Motor neuron (in vitro differentiated cells): ENCODE measurements at regions not wholly inside any gene's neighbourhood (a gene's known extent, or its start where the extent isn't known, plus 50 kb on each side); places are given as distances from the start of the nearest gene placed in this dataset.

ENCODE experiments used
- ATAC-seq, 8 experiments: fragments of 200-7000 bp; cut with Tn5 transposase; replicated peaks in 6 of 8; 2 replicates each; pipeline ENCODE4 v1.8.0; 2021; ENCODE audit warnings: mild to moderate bottlenecking in 8 of 8, moderate library complexity in 8 of 8
- H3K27ac ChIP-seq, 2 donors: fragments of 250-450 bp; sonication (Bioruptor Pico); 2 replicates each; pipeline ENCODE4 v1.9.0; 2021; ENCODE audit warnings: antibody characterized with exemption in 2 of 2, mild to moderate bottlenecking in 2 of 2, moderate library complexity in 1 of 2
- H3K4me1 ChIP-seq, 2 donors: fragments of 250-450 bp; sonication (Bioruptor Pico); replicated peaks in 1 of 2; 2 replicates each; pipeline ENCODE4 v1.6.1; 2021; ENCODE audit warnings: antibody characterized with exemption in 2 of 2, mild to moderate bottlenecking in 2 of 2, moderate library complexity in 1 of 2
- H3K4me3 ChIP-seq, 5 donors: fragments of 250-450 bp; sonication (Bioruptor Pico); 2 replicates each; pipeline ENCODE4 v1.9.0; 2021; ENCODE audit warnings: antibody characterized with exemption in 5 of 5, mild to moderate bottlenecking in 5 of 5, moderate library complexity in 4 of 5
- WGBS, 10 experiments: fragments of 450-650 bp; shearing (Covaris generic); methylation state at CpG; one replicate each; pipeline ENCODE4 v1.0.0; 2022; 5-methylcytosine and 5-hydroxymethylcytosine counted together
- in situ Hi-C, 9 experiments: fragments of 400-800 bp; cut with MboI; loops; one replicate each; pipeline ENCODE4 v1.15.0; 2021; ENCODE audit warnings: low sequenced_read_pairs in 9 of 9, low pct_unique_long_range_greater_than_20kb in 2 of 9; ENCODE audit not compliant: unreplicated experiment in 9 of 9

GRCh38 chr20:51221791-51222408 is 199.0 kb upstream of the KCNG1 start:
- in situ Hi-C loops: no loop called here

GRCh38 chr20:51221103-51221502 is 198.2 kb upstream of the KCNG1 start:
- H3K27ac ChIP-seq: no peak overlapping the region
- ATAC-seq: no peak
- 65 to 100% (median 100%) methylated on average over 1 to 4 of the region's 4 CpGs; no CpG with 5 or more reads in 2 of the 10 experiments for WGBS, 10 experiments
- H3K4me1 ChIP-seq: peaks cover 18 to 21% of the 10 kb centered on the region in 2 donors
- in situ Hi-C loops: no loop called here
- H3K4me3 ChIP-seq: no peak overlapping the region

More at GRCh38 chr20:51221791-51222408, 199.0 kb upstream of the KCNG1 start:
- Histone ChIP-seq H3K4me3 (no peak overlapping the region), H3K4me1 (peaks cover 18 to 21% of the 10 kb centered on the region in 2 donors), H3K27ac (peak overlapping the region; percentile 31 to 65)
- peak; percentile 63 to 98 (median 93) for ATAC-seq
- WGBS, 10 experiments: 0 to 71% (median 20%) methylated on average over 1 to 7 of the region's 15 CpGs; no CpG with 5 or more reads in 3 of the 10 experiments

- no peak overlapping the region for H3K4me3 ChIP-seq
- ATAC-seq: peak in 3 of 8 experiments; percentile 31 to 69 (median 47)
These were observed 197.4 kb upstream of the KCNG1 start for GRCh38 chr20:51220293-51220706.

GRCh38 chr20:51219544-51219943 is 196.6 kb upstream of the KCNG1 start:
- WGBS, 10 experiments: 40 to 100% (median 100%) methylated on average over 1 of the region's 1 CpG; no CpG with 5 or more reads in 3 of the 10 experiments
- no peak for ATAC-seq

More at GRCh38 chr20:51220293-51220706, 197.4 kb upstream of the KCNG1 start:
- Histone ChIP-seq H3K4me1 (peaks cover 18 to 21% of the 10 kb centered on the region in 2 donors), H3K27ac (no peak overlapping the region)
- in situ Hi-C loops: no loop called here
- 25 to 100% (median 51%) methylated on average over 1 to 14 of the region's 15 CpGs for WGBS, 10 experiments

GRCh38 chr20:51218603-51219002 is 195.7 kb upstream of the KCNG1 start:
- Histone ChIP-seq H3K4me3 (no peak overlapping the region), H3K27ac (no peak overlapping the region), H3K4me1 (peaks cover 12 to 15% of the 10 kb centered on the region in 2 donors)
- in situ Hi-C loops: no loop called here
- 0 to 100% (median 65%) methylated on average over 1 of the region's 1 CpG; no CpG with 5 or more reads in 2 of the 10 experiments for WGBS, 10 experiments
- ATAC-seq: no peak

More at GRCh38 chr20:51219544-51219943, 196.6 kb upstream of the KCNG1 start:
- no peak overlapping the region for H3K4me3 ChIP-seq
- peaks cover 18 to 21% of the 10 kb centered on the region in 2 donors for H3K4me1 ChIP-seq
- no peak overlapping the region for H3K27ac ChIP-seq
- in situ Hi-C loops: no loop called here

- in situ Hi-C loops: no loop called here
- Histone ChIP-seq H3K27ac (no peak overlapping the region), H3K4me1 (peaks cover 8 to 15% of the 10 kb centered on the region in 2 donors), H3K4me3 (no peak overlapping the region)
- no peak for ATAC-seq
- 75 to 100% (median 92%) methylated on average over 2 to 3 of the region's 3 CpGs; no CpG with 5 or more reads in 6 of the 10 experiments for WGBS, 10 experiments
These were observed 194.6 kb upstream of the KCNG1 start for GRCh38 chr20:51217347-51218045.

- Histone ChIP-seq H3K4me3 (no peak overlapping the region), H3K4me1 (peaks cover 3 to 12% of the 10 kb centered on the region in 2 donors), H3K27ac (no peak overlapping the region)
- 0 to 90% (median 7%) methylated on average over 1 to 2 of the region's 3 CpGs; no CpG with 5 or more reads in 4 of the 10 experiments for WGBS, 10 experiments
- in situ Hi-C loops: no loop called here
- no peak for ATAC-seq
These were observed 193.9 kb upstream of the KCNG1 start for GRCh38 chr20:51216850-51217249.

GRCh38 chr20:51212816-51213215 is 189.9 kb upstream of the KCNG1 start:
- peak in 2 of 8 experiments; percentile 50 to 79 for ATAC-seq
- in situ Hi-C loops: no loop called here
- 0 to 100% (median 69%) methylated on average over 1 to 3 of the region's 3 CpGs; no CpG with 5 or more reads in 2 of the 10 experiments for WGBS, 10 experiments
- no peak overlapping the region for H3K4me3 ChIP-seq
- no peak overlapping the region for H3K27ac ChIP-seq
- peaks cover 0 to 10% of the 10 kb centered on the region in 2 donors for H3K4me1 ChIP-seq

GRCh38 chr20:51211191-51211590 is 188.3 kb upstream of the KCNG1 start:
- WGBS, 10 experiments: 0 to 90% methylated on average over 1 to 2 of the region's 2 CpGs; no CpG with 5 or more reads in 8 of the 10 experiments
- Histone ChIP-seq H3K27ac (no peak overlapping the region), H3K4me1 (peaks cover 0 to 10% of the 10 kb centered on the region in 2 donors), H3K4me3 (no peak overlapping the region)
- in situ Hi-C loops: no loop called here
- no peak for ATAC-seq

GRCh38 chr20:51210084-51210483 is 187.2 kb upstream of the KCNG1 start:
- WGBS, 10 experiments: 0 to 63% (median 38%) methylated on average over 1 of the region's 1 CpG; no CpG with 5 or more reads in 1 of the 10 experiments

GRCh38 chr20:51208162-51208561 is 185.3 kb upstream of the KCNG1 start:
- H3K4me1 ChIP-seq: peaks cover under 1 to 6% of the 10 kb centered on the region in 2 donors
- in situ Hi-C loops: no loop called here
- 50 to 100% (median 67%) methylated on average over 1 to 3 of the region's 3 CpGs; no CpG with 5 or more reads in 4 of the 10 experiments for WGBS, 10 experiments
- H3K4me3 ChIP-seq: no peak overlapping the region
- H3K27ac ChIP-seq: no peak overlapping the region
- no peak for ATAC-seq

More at GRCh38 chr20:51210084-51210483, 187.2 kb upstream of the KCNG1 start:
- in situ Hi-C loops: no loop called here
- peak in 3 of 8 experiments; percentile 23 to 59 (median 46) for ATAC-seq
- H3K4me1 ChIP-seq: peaks cover 0 to 10% of the 10 kb centered on the region in 2 donors
- H3K27ac ChIP-seq: no peak overlapping the region
- H3K4me3 ChIP-seq: no peak overlapping the region

- H3K27ac ChIP-seq: no peak overlapping the region
- in situ Hi-C loops: no loop called here
- no peak for ATAC-seq
- 20 to 100% (median 88%) methylated on average over 1 to 5 of the region's 5 CpGs; no CpG with 5 or more reads in 2 of the 10 experiments for WGBS, 10 experiments
- H3K4me3 ChIP-seq: no peak overlapping the region
- H3K4me1 ChIP-seq: peaks cover 3 to 7% of the 10 kb centered on the region in 2 donors
These were observed 183.2 kb upstream of the KCNG1 start for GRCh38 chr20:51206032-51206662.

GRCh38 chr20:51204794-51205193 is 181.9 kb upstream of the KCNG1 start:
- Histone ChIP-seq H3K4me3 (no peak overlapping the region), H3K4me1 (peaks cover 3 to 7% of the 10 kb centered on the region in 2 donors), H3K27ac (no peak overlapping the region)
- no peak for ATAC-seq
- in situ Hi-C loops: no loop called here
- 0 to 90% (median 36%) methylated on average over 1 of the region's 1 CpG; no CpG with 5 or more reads in 2 of the 10 experiments for WGBS, 10 experiments
